IMR-90 (cell line): ENCODE measurements at regions not wholly inside any gene's neighbourhood (a gene's known extent, or its start where the extent isn't known, plus 50 kb on each side); places are given as distances from the start of the nearest gene placed in this dataset.
A peak's percentile ranks its signal among the peaks of the same experiment; 100 is the strongest.

ENCODE experiments used
- ATAC-seq: fragments of 200-7000 bp; cut with Tn5 transposase; 2 replicates; pipeline ENCODE4 v1.9.1; 2020; ENCODE audit warnings: low read depth, mild to moderate bottlenecking, moderate library complexity
- BruUV-seq: library from RNA; stranded (reverse); fragments of 400-500 nt; replicated peaks from 2 replicates; lab custom pipeline; 2021; lab: Mats Ljungman, UMichigan
- CTCF ChIA-PET: fragments of 300-600 bp; formaldehyde crosslinking; extraction: SDS; loops from one replicate; lab custom pipeline; 2021; ENCODE audit warnings: antibody characterized with exemption; lab: Yijun Ruan, JAX
- POLR2A ChIA-PET: fragments of 300-600 bp; sonication (Branson Sonifier 250); formaldehyde crosslinking; loops from one replicate; lab custom pipeline; 2022; ENCODE audit warnings: antibody characterized with exemption; ENCODE audit not compliant: unreplicated experiment; lab: Charles Lee
- DNase-seq: peaks from one replicate; pipeline ENCODE4 v3.0.0; 2013
- H2AFZ ChIP-seq: replicated peaks from 2 replicates; pipeline ENCODE3; 2013; ENCODE audit warnings: low read length, mild to moderate bottlenecking; ENCODE audit not compliant: poor library complexity
- H2AK5ac ChIP-seq: 2 replicates; pipeline ENCODE4 v1.6.1; 2013; ENCODE audit warnings: low read depth, low read length, inconsistent platforms
- H2AK9ac ChIP-seq: replicated peaks from 2 replicates; pipeline ENCODE3; 2013; ENCODE audit warnings: mild to moderate bottlenecking, low read depth, low read length, moderate library complexity; ENCODE audit not compliant: poor library complexity
- H2BK120ac ChIP-seq: 2 replicates; pipeline ENCODE4 v1.6.1; 2013; ENCODE audit warnings: low read depth, low read length, inconsistent platforms
- H2BK15ac ChIP-seq: 3 replicates; pipeline ENCODE4 v1.6.1; 2013; ENCODE audit warnings: low read depth, low read length, inconsistent platforms
- H2BK20ac ChIP-seq: 2 replicates; pipeline ENCODE4 v1.6.1; 2013; ENCODE audit warnings: low read depth, mild to moderate bottlenecking, inconsistent platforms, low read length, moderate library complexity
- H2BK5ac ChIP-seq: 2 replicates; pipeline ENCODE4 v1.6.1; 2013; ENCODE audit warnings: mild to moderate bottlenecking, low read depth, low read length, inconsistent platforms; ENCODE audit not compliant: poor library complexity, severe bottlenecking
- H3K14ac ChIP-seq: replicated peaks from 2 replicates; pipeline ENCODE4 v1.6.1; 2013; ENCODE audit warnings: low read depth, low read length, inconsistent platforms
- H3K18ac ChIP-seq: 2 replicates; pipeline ENCODE4 v1.6.1; 2013; ENCODE audit warnings: low read depth, low read length, control low read depth
- H3K23ac ChIP-seq: 2 replicates; pipeline ENCODE4 v1.6.1; 2013; ENCODE audit warnings: low read depth, low read length, inconsistent platforms
- H3K27ac ChIP-seq: 2 replicates; pipeline ENCODE4 v1.5.1; 2013; ENCODE audit warnings: mild to moderate bottlenecking, control low read depth, low read length; ENCODE audit not compliant: insufficient read depth
- H3K27me3 ChIP-seq: 2 replicates; pipeline ENCODE4 v1.6.1; 2013; ENCODE audit warnings: low read length; ENCODE audit not compliant: control insufficient read depth, insufficient read depth
- H3K36me3 ChIP-seq: 2 replicates; pipeline ENCODE4 v1.6.1; 2013; ENCODE audit warnings: low read length, mixed read lengths; ENCODE audit not compliant: control insufficient read depth, insufficient read depth
- H3K4ac ChIP-seq: 2 replicates; pipeline ENCODE4 v1.6.1; 2013; ENCODE audit warnings: low read depth, low read length, inconsistent platforms
- H3K4me1 ChIP-seq: 2 replicates; pipeline ENCODE4 v1.6.1; 2013; ENCODE audit warnings: low read length, mixed read lengths; ENCODE audit not compliant: control insufficient read depth, insufficient read depth
- H3K4me2 ChIP-seq: 2 replicates; pipeline ENCODE4 v1.6.1; 2013; ENCODE audit warnings: low read depth, mild to moderate bottlenecking, control low read depth, low read length, moderate library complexity
- H3K4me3 ChIP-seq: 2 replicates; pipeline ENCODE4 v1.5.1; 2013; ENCODE audit warnings: low read depth, mild to moderate bottlenecking, control low read depth, low read length, moderate library complexity; ENCODE audit not compliant: insufficient read depth
- H3K56ac ChIP-seq: 2 replicates; pipeline ENCODE4 v1.6.1; 2013; ENCODE audit warnings: low read length, inconsistent platforms; ENCODE audit not compliant: insufficient read depth; ENCODE audit errors: extremely low read depth
- H3K79me1 ChIP-seq, 2 experiments: 2 replicates each; pipeline ENCODE4 v1.6.1; 2013; ENCODE audit warnings: low read length in 2 of 2, inconsistent platforms in 1 of 2, low read depth in 1 of 2
- H3K9ac ChIP-seq: 2 replicates; pipeline ENCODE4 v1.6.1; 2013; ENCODE audit warnings: low read depth, low read length, control low read depth
- H3K9me1 ChIP-seq: 2 replicates; pipeline ENCODE4 v1.6.1; 2013; ENCODE audit warnings: low read length, inconsistent platforms; ENCODE audit not compliant: insufficient read depth
- H3K9me3 ChIP-seq: 2 replicates; pipeline ENCODE4 v1.6.1; 2013; ENCODE audit warnings: low read length; ENCODE audit not compliant: control insufficient read depth, insufficient read depth
- H4K20me1 ChIP-seq: 2 replicates; pipeline ENCODE4 v1.6.1; 2013; ENCODE audit warnings: low read length, inconsistent platforms; ENCODE audit not compliant: insufficient read depth
- H4K5ac ChIP-seq: 2 replicates; pipeline ENCODE4 v1.6.1; 2013; ENCODE audit warnings: mild to moderate bottlenecking, low read depth, low read length, control low read depth
- H4K8ac ChIP-seq, 2 experiments: 2 replicates each; pipeline ENCODE4 v1.6.1; 2013; ENCODE audit warnings: low read depth in 2 of 2, low read length in 2 of 2, control low read depth in 1 of 2, inconsistent platforms in 1 of 2
- H4K91ac ChIP-seq: 2 replicates; pipeline ENCODE4 v1.6.1; 2013; ENCODE audit warnings: low read depth, low read length, inconsistent platforms; ENCODE audit not compliant: insufficient read depth
- BHLHE40 ChIP-seq: fragments of 150-350 bp; IDR thresholded peaks from 2 replicates; pipeline ENCODE4 v1.6.1; 2016; ENCODE audit warnings: mild to moderate bottlenecking, low read depth, low read length
- CEBPB ChIP-seq: IDR thresholded peaks from 2 replicates; pipeline ENCODE4 v1.6.1; 2012; ENCODE audit warnings: low read depth, low read length, improper control_type of control experiment
- CHD1 ChIP-seq: IDR thresholded peaks from 2 replicates; pipeline ENCODE4 v1.6.1; 2012; ENCODE audit warnings: low read depth, low read length, improper control_type of control experiment
- MAZ ChIP-seq: IDR thresholded peaks from 2 replicates; pipeline ENCODE4 v1.6.1; 2012; ENCODE audit warnings: low read depth, mild to moderate bottlenecking, low read length, improper control_type of control experiment, moderate library complexity, borderline replicate concordance
- MXI1 ChIP-seq: IDR thresholded peaks from 2 replicates; pipeline ENCODE4 v1.6.1; 2012; ENCODE audit warnings: low read depth, mild to moderate bottlenecking, low read length, moderate library complexity, borderline replicate concordance
- NFE2L2 ChIP-seq: fragments of 150-350 bp; IDR thresholded peaks from 2 replicates; pipeline ENCODE4 v1.6.1; 2016; ENCODE audit warnings: low read depth, mild to moderate bottlenecking, low read length
- POLR2A ChIP-seq: IDR thresholded peaks from 2 replicates; pipeline ENCODE4 v1.6.1; 2012; ENCODE audit warnings: mild to moderate bottlenecking, low read depth, low read length
- RAD21 ChIP-seq: IDR thresholded peaks from 2 replicates; pipeline ENCODE4 v1.6.1; 2012; ENCODE audit warnings: low read length, improper control_type of control experiment
- RCOR1 ChIP-seq: IDR thresholded peaks from 2 replicates; pipeline ENCODE4 v1.6.1; 2012; ENCODE audit warnings: mild to moderate bottlenecking, low read length, improper control_type of control experiment; ENCODE audit not compliant: insufficient replicate concordance
- RFX5 ChIP-seq: IDR thresholded peaks from 2 replicates; pipeline ENCODE4 v1.8.0; 2012; ENCODE audit warnings: low read depth, mild to moderate bottlenecking, low read length, moderate library complexity
- SMC3 ChIP-seq: fragments of 150-350 bp; IDR thresholded peaks from 2 replicates; pipeline ENCODE4 v1.6.1; 2016; ENCODE audit warnings: low read depth, mild to moderate bottlenecking, antibody characterized with exemption, low read length, moderate library complexity
- WGBS, 2 experiments: methylation state at CpG; one replicate each; pipeline versions ENCODE4 v1.1.5 to v1.1.7; 2013; ENCODE audit warnings: missing lambda C conversion rate in 2 of 2; ENCODE audit not compliant: insufficient read length in 1 of 2; ENCODE audit errors: extremely low coverage in 2 of 2; 5-methylcytosine and 5-hydroxymethylcytosine counted together
- dilution Hi-C: fragments of 300-500 bp; cut with HindIII; formaldehyde crosslinking; loops from one replicate; pipeline ENCODE4 v1.14.3; 2018; ENCODE audit warnings: low sequenced_read_pairs; ENCODE audit not compliant: unreplicated experiment
- in situ Hi-C: fragments of 300-500 bp; cut with MboI; formaldehyde crosslinking; loops from 3 replicates; pipeline ENCODE4 v1.14.3; 2019; ENCODE audit warnings: low sequenced_read_pairs, inconsistent platforms, mixed read lengths
- intact Hi-C: fragments of 100-400 bp; cut with micrococcal nuclease; formaldehyde crosslinking; loops from 2 replicates; pipeline ENCODE4 v1.10.0; 2022
- TF ChIP-seq, protein P1 (sequence below): conservative IDR thresholded peaks from 2 replicates; pipeline ENCODE4 v1.5.1; 2012; ENCODE audit warnings: mild to moderate bottlenecking, low read depth, low read length, improper control_type of control experiment
- TF ChIP-seq, protein P2 (sequence below): fragments of 150-350 bp; IDR thresholded peaks from 2 replicates; pipeline ENCODE4 v1.6.1; 2016; ENCODE audit warnings: low read depth, mild to moderate bottlenecking, low read length, moderate library complexity, borderline replicate concordance
- TF ChIP-seq, protein P3 (sequence below): fragments of 150-350 bp; IDR thresholded peaks from 2 replicates; pipeline ENCODE4 v1.6.1; 2017; ENCODE audit warnings: mild to moderate bottlenecking, antibody characterized with exemption, low read length, low read depth

GRCh38 chr3:78268716-78269668 lies 1229.1 kb downstream of the ROBO2 start:
- no peaks in the 10 kb centered on the region for H3K4me1 ChIP-seq
- H3K79me1 ChIP-seq = no peaks in the 10 kb centered on the region
- H3K23ac ChIP-seq = no peak overlapping the region
- no peak overlapping the region; the same call in 2 of the 3 replicates for H2BK15ac ChIP-seq
- no peaks in the 10 kb centered on the region for H3K9me1 ChIP-seq
- no peak overlapping the region for H3K14ac ChIP-seq
- CTCF ChIA-PET = no interaction called here
- no peak overlapping the region for H2AFZ ChIP-seq
- H3K18ac ChIP-seq = no peak overlapping the region
- no peak overlapping the region for H2BK120ac ChIP-seq
- H2BK20ac ChIP-seq = no peak overlapping the region
- no TSS peak for BruUV-seq
- no peak overlapping the region for H3K4me2 ChIP-seq
- no peaks in the 10 kb centered on the region for H3K27me3 ChIP-seq
- POLR2A ChIA-PET = no interaction called here
- H2AK5ac ChIP-seq = no peak overlapping the region
- no peak overlapping the region for H4K5ac ChIP-seq
- H3K36me3 ChIP-seq = no peaks in the 10 kb centered on the region
- H3K9ac ChIP-seq = no peak overlapping the region
- no peaks in the 10 kb centered on the region for H4K20me1 ChIP-seq
- no peak for DNase-seq
- ATAC-seq = no peak; the same call in 1 of the 2 replicates
- H4K91ac ChIP-seq = peak overlapping the region; percentile 55; the same call in 1 of the 2 replicates
- in situ Hi-C loops = loop anchor here (25.0 kb wide), 1 partner anchor 768 kb away; no protein-coding TSS in a partner anchor
- no peak overlapping the region for H2BK5ac ChIP-seq
- intact Hi-C loops = no loop called here
- no peak for TF ChIP-seq RAD21
- TF ChIP-seq POLR2A = no peak
- no peak for TF ChIP-seq RCOR1
- TF ChIP-seq NFE2L2 = no peak
- no peak for TF ChIP-seq CHD1
- no peak for TF ChIP-seq RFX5
- TF ChIP-seq MXI1 = no peak
- TF ChIP-seq, protein P1, sequence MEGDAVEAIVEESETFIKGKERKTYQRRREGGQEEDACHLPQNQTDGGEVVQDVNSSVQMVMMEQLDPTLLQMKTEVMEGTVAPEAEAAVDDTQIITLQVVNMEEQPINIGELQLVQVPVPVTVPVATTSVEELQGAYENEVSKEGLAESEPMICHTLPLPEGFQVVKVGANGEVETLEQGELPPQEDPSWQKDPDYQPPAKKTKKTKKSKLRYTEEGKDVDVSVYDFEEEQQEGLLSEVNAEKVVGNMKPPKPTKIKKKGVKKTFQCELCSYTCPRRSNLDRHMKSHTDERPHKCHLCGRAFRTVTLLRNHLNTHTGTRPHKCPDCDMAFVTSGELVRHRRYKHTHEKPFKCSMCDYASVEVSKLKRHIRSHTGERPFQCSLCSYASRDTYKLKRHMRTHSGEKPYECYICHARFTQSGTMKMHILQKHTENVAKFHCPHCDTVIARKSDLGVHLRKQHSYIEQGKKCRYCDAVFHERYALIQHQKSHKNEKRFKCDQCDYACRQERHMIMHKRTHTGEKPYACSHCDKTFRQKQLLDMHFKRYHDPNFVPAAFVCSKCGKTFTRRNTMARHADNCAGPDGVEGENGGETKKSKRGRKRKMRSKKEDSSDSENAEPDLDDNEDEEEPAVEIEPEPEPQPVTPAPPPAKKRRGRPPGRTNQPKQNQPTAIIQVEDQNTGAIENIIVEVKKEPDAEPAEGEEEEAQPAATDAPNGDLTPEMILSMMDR = no peak
- no peak for TF ChIP-seq MAZ
- no peak for TF ChIP-seq CEBPB
- TF ChIP-seq, protein P2, sequence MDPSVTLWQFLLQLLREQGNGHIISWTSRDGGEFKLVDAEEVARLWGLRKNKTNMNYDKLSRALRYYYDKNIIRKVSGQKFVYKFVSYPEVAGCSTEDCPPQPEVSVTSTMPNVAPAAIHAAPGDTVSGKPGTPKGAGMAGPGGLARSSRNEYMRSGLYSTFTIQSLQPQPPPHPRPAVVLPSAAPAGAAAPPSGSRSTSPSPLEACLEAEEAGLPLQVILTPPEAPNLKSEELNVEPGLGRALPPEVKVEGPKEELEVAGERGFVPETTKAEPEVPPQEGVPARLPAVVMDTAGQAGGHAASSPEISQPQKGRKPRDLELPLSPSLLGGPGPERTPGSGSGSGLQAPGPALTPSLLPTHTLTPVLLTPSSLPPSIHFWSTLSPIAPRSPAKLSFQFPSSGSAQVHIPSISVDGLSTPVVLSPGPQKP = no peak
- no peak for TF ChIP-seq BHLHE40
- TF ChIP-seq, protein P3, sequence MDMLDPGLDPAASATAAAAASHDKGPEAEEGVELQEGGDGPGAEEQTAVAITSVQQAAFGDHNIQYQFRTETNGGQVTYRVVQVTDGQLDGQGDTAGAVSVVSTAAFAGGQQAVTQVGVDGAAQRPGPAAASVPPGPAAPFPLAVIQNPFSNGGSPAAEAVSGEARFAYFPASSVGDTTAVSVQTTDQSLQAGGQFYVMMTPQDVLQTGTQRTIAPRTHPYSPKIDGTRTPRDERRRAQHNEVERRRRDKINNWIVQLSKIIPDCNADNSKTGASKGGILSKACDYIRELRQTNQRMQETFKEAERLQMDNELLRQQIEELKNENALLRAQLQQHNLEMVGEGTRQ = no peak
- no peak for TF ChIP-seq SMC3
- no peak overlapping the region for H2AK9ac ChIP-seq
- no CpG with 5 or more reads among the region's 5 CpGs for WGBS, 2 experiments
- no peak overlapping the region for H3K27ac ChIP-seq
- dilution Hi-C loops = no loop called here
- H3K56ac ChIP-seq = no peak overlapping the region
- H3K9me3 ChIP-seq = peaks cover 5% of the 10 kb centered on the region; the same call in 1 of the 2 replicates
- H3K4me3 ChIP-seq = no peak overlapping the region
- no peak overlapping the region for H3K4ac ChIP-seq
- H4K8ac ChIP-seq = no peak overlapping the region
